Endothelial cell of umbilical vein (primary cell): ENCODE measurements at regions not wholly inside any gene's neighbourhood (a gene's known extent, or its start where the extent isn't known, plus 50 kb on each side); places are given as distances from the start of the nearest gene placed in this dataset.

Experiments used
- BruUV-seq: library from RNA; stranded (reverse); fragments of 400-500 nt; replicated peaks from 2 replicates; lab custom pipeline; 2021; lab: Mats Ljungman, UMichigan
- CTCF ChIA-PET: fragments of 300-600, 350-600 bp; sonication (Branson Sonifier 250); formaldehyde crosslinking; loops from one replicate; lab custom pipeline; 2021; ENCODE audit warnings: antibody characterized with exemption, inconsistent platforms; lab: Charles Lee
- POLR2A ChIA-PET: fragments of 300-600, 350-600 bp; sonication (Branson Sonifier 250); formaldehyde crosslinking; loops from one replicate; lab custom pipeline; 2021; ENCODE audit warnings: antibody characterized with exemption, inconsistent platforms; lab: Charles Lee
- DNase-seq: peaks from one replicate; pipeline ENCODE4 v3.0.0-alpha.2; 2011; ENCODE audit warnings: low read depth, low spot score
- FAIRE-seq: peaks from 2 replicates; lab custom pipeline; 2011; peaks lifted over from hg19 to GRCh38; lab: Jason Lieb, UNC
- H2AFZ ChIP-seq: 2 replicates; pipeline ENCODE4 v1.6.0; 2012; ENCODE audit warnings: low read depth, low read length, control low read depth, inconsistent platforms
- H3K27ac ChIP-seq: 2 replicates; pipeline ENCODE4 v1.5.1; 2011; ENCODE audit warnings: low read depth, mild to moderate bottlenecking, control low read depth, low read length, moderate library complexity; ENCODE audit not compliant: insufficient read depth
- H3K27me3 ChIP-seq, 2 experiments: 2 replicates each; pipeline versions ENCODE4 v1.6.0 to v1.6.1; 2011; ENCODE audit warnings: low read length in 2 of 2, mixed read lengths in 1 of 2; ENCODE audit not compliant: control insufficient read depth in 2 of 2, insufficient read depth in 2 of 2
- H3K36me3 ChIP-seq, 2 experiments: 2 replicates in 1 of 2; 3 replicates in 1 of 2; pipeline ENCODE4 v1.5.1; 2011; ENCODE audit warnings: low read length in 2 of 2, mild to moderate bottlenecking in 1 of 2, moderate library complexity in 1 of 2; ENCODE audit not compliant: control insufficient read depth in 2 of 2, insufficient read depth in 2 of 2; ENCODE audit errors: extremely low read depth in 1 of 2
- H3K4me1 ChIP-seq: 3 replicates; pipeline ENCODE4 v1.5.1; 2011; ENCODE audit warnings: mild to moderate bottlenecking, low read length; ENCODE audit not compliant: control insufficient read depth, insufficient read depth; ENCODE audit errors: extremely low read depth
- H3K4me2 ChIP-seq: 2 replicates; pipeline ENCODE4 v1.6.1; 2011; ENCODE audit warnings: low read length, control low read depth, mixed read lengths; ENCODE audit not compliant: insufficient read depth
- H3K4me3 ChIP-seq, 3 experiments: fragments of 200-600 bp in 1 of 3; sonication (generic), shearing (Covaris generic) in 1 of 3; replicated peaks in 1 of 3; 2 replicates each; pipeline ENCODE4 v1.5.1; 2011 to 2016; ENCODE audit warnings: control low read depth in 3 of 3, low read length in 3 of 3, mild to moderate bottlenecking in 2 of 3, inconsistent platforms in 1 of 3, low read depth in 1 of 3, moderate library complexity in 1 of 3; ENCODE audit not compliant: insufficient read depth in 1 of 3
- H3K79me2 ChIP-seq: 2 replicates; pipeline ENCODE4 v1.6.0; 2012; ENCODE audit warnings: low read length, inconsistent platforms; ENCODE audit not compliant: control insufficient read depth, insufficient read depth
- H3K9ac ChIP-seq: replicated peaks from 2 replicates; pipeline ENCODE3; 2011; ENCODE audit warnings: low read length, control low read depth; ENCODE audit not compliant: insufficient read depth; ENCODE audit errors: extremely low read depth
- H3K9me1 ChIP-seq: replicated peaks from 3 replicates; pipeline ENCODE4 v1.6.0; 2011; ENCODE audit warnings: mild to moderate bottlenecking, low read length; ENCODE audit not compliant: control insufficient read depth, insufficient read depth; ENCODE audit errors: extremely low read depth
- H3K9me3 ChIP-seq: replicated peaks from 2 replicates; pipeline ENCODE4 v1.5.1; 2012; ENCODE audit warnings: low read length, inconsistent platforms; ENCODE audit not compliant: control insufficient read depth, insufficient read depth
- H4K20me1 ChIP-seq: replicated peaks from 2 replicates; pipeline ENCODE3; 2011; ENCODE audit warnings: mild to moderate bottlenecking, low read length; ENCODE audit not compliant: control insufficient read depth, insufficient read depth; ENCODE audit errors: extremely low read depth
- EZH2 ChIP-seq: IDR thresholded peaks from 2 replicates; pipeline ENCODE4 v1.6.1; 2012; ENCODE audit warnings: borderline replicate concordance, low read depth, mild to moderate bottlenecking, moderate library complexity, low read length, inconsistent platforms; ENCODE audit not compliant: severe bottlenecking
- FOS ChIP-seq: IDR thresholded peaks from 2 replicates; pipeline ENCODE4 v1.6.1; 2011; ENCODE audit warnings: mild to moderate bottlenecking, low read length, moderate library complexity, borderline replicate concordance; ENCODE audit not compliant: insufficient read depth
- GATA2 ChIP-seq: IDR thresholded peaks from 2 replicates; pipeline ENCODE4 v1.7.0; 2011; ENCODE audit warnings: low read depth, mild to moderate bottlenecking, moderate library complexity, mixed read lengths, low read length; ENCODE audit not compliant: insufficient read length, insufficient read depth
- JUN ChIP-seq: IDR thresholded peaks from 2 replicates; pipeline ENCODE4 v1.6.1; 2011; ENCODE audit warnings: borderline replicate concordance, low read depth; ENCODE audit not compliant: insufficient read length, insufficient read depth
- MAX ChIP-seq: IDR thresholded peaks from 2 replicates; pipeline ENCODE4 v1.6.1; 2011; ENCODE audit not compliant: insufficient read depth, insufficient read length
- MYC ChIP-seq: IDR thresholded peaks from one replicate; pipeline ENCODE4 v1.6.1; 2011; ENCODE audit warnings: mild to moderate bottlenecking, low read depth, low read length
- POLR2A ChIP-seq: IDR thresholded peaks from 2 replicates; pipeline ENCODE4 v1.6.1; 2012; ENCODE audit warnings: low read depth, mild to moderate bottlenecking, control low read depth, low read length
- POLR2AphosphoS5 ChIP-seq: IDR thresholded peaks from 2 replicates; pipeline ENCODE4 v1.6.1; 2012; ENCODE audit warnings: low read depth, mild to moderate bottlenecking, control low read depth, low read length, moderate library complexity; ENCODE audit not compliant: insufficient read depth
- dilution Hi-C: fragments of 300-500 bp; cut with MboI; formaldehyde crosslinking; loops from one replicate; pipeline ENCODE4 v1.15.0; 2019; ENCODE audit warnings: low sequenced_read_pairs; ENCODE audit not compliant: extremely low pct_ligation_motif_present
- intact Hi-C: fragments of 100-400 bp; cut with micrococcal nuclease; formaldehyde crosslinking; loops from one replicate; pipeline ENCODE4 v1.10.0; 2022
- TF ChIP-seq, protein P1 (sequence below), 2 donors: IDR thresholded peaks; 1 replicate in 1 of 2; 2 replicates in 1 of 2; pipeline ENCODE4 v1.5.1; 2011; ENCODE audit warnings: low read length in 2 of 2, mild to moderate bottlenecking in 2 of 2, moderate library complexity in 2 of 2, control low read depth in 1 of 2, inconsistent platforms in 1 of 2, low read depth in 1 of 2; ENCODE audit not compliant: insufficient read depth in 1 of 2; ENCODE audit errors: extremely low read depth in 1 of 2

DNA sequence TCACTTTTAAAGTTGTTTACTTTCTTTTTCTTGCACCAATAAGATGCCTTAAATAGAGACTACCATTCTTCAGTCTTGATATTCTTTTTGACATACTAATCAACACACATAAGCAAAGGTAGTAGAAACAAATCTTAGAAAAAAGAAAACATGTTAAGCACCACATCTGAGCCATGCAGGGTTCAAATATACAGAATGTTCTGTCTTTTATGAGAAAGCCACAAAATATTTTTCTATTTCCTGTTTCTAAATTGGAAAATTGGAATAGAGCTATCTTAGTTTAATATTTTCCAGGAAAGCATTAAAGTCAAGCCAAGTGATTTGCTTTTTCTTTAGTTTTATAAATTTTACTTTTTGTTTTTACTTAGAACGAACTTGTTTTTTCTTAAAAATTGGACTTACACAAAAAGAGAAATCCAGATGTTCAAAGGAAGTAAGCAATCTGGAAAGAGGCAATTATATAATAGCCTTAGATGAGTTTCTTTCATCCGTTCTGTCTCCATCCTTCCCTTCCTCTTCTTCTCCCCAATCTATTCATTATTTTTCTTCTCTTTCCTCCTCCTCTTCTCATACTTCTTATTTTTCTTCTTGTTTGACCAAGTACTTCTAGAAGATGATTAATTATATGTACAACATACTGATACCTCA is 731.7 kb downstream of the SQOR start:
- dilution Hi-C loops (no loop called here), intact Hi-C loops (no loop called here)
- POLR2A ChIA-PET, result no interaction called here
- Histone ChIP-seq H3K9ac (no peak overlapping the region), H3K4me2 (no peak overlapping the region), H2AFZ (no peak overlapping the region), H3K79me2 (no peaks in the 10 kb centered on the region), H3K9me1 (no peaks in the 10 kb centered on the region), H4K20me1 (no peaks in the 10 kb centered on the region), H3K27me3 (no peaks in the 10 kb centered on the region), H3K4me3 (no peak overlapping the region), H3K27ac (no peak overlapping the region), H3K4me1 (no peaks in the 10 kb centered on the region), H3K9me3 (no peaks in the 10 kb centered on the region), H3K36me3 (no peaks in the 10 kb centered on the region)
- CTCF ChIA-PET, result no interaction called here
- TF ChIP-seq MYC, result no peak
- TF ChIP-seq POLR2AphosphoS5, result no peak
- no peak for TF ChIP-seq MAX
- no peak for TF ChIP-seq EZH2
- no peak for TF ChIP-seq GATA2
- no peak for TF ChIP-seq JUN
- TF ChIP-seq, protein P1, sequence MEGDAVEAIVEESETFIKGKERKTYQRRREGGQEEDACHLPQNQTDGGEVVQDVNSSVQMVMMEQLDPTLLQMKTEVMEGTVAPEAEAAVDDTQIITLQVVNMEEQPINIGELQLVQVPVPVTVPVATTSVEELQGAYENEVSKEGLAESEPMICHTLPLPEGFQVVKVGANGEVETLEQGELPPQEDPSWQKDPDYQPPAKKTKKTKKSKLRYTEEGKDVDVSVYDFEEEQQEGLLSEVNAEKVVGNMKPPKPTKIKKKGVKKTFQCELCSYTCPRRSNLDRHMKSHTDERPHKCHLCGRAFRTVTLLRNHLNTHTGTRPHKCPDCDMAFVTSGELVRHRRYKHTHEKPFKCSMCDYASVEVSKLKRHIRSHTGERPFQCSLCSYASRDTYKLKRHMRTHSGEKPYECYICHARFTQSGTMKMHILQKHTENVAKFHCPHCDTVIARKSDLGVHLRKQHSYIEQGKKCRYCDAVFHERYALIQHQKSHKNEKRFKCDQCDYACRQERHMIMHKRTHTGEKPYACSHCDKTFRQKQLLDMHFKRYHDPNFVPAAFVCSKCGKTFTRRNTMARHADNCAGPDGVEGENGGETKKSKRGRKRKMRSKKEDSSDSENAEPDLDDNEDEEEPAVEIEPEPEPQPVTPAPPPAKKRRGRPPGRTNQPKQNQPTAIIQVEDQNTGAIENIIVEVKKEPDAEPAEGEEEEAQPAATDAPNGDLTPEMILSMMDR (IDR thresholded peaks at IDR 0.05; ENCODE audit: extremely low read depth in 1 of 2, insufficient read depth in 1 of 2, low read depth in 1 of 2, low read length in 2 of 2), result no peak
- TF ChIP-seq POLR2A, result no peak
- no peak for TF ChIP-seq FOS
- DNase-seq (no peak), FAIRE-seq (no peak)
- no TSS peak for BruUV-seq
